Duodenal mucosa (tissue), 2 donors: ENCODE measurements at regions not wholly inside any gene's neighbourhood (a gene's known extent, or its start where the extent isn't known, plus 50 kb on each side); places are given as distances from the start of the nearest gene placed in this dataset.
"Not testable (repeated sequence)": the region's sequence is repeated elsewhere in the genome, so short reads cannot be mapped to it uniquely, and the experiment has no call there.

ENCODE experiments used
- H3K27ac ChIP-seq: one replicate; pipeline ENCODE4 v1.7.0; 2013; ENCODE audit warnings: low read depth, low read length
- H3K27me3 ChIP-seq, 2 donors: one replicate each; pipeline ENCODE4 v1.7.0; 2013; ENCODE audit warnings: low read length in 2 of 2, control low read depth in 1 of 2; ENCODE audit not compliant: insufficient read depth in 2 of 2, control insufficient read depth in 1 of 2
- H3K36me3 ChIP-seq, 2 donors: one replicate each; pipeline ENCODE4 v1.7.0; 2013; ENCODE audit warnings: low read length in 2 of 2, control low read depth in 1 of 2; ENCODE audit not compliant: insufficient read depth in 2 of 2, control insufficient read depth in 1 of 2
- H3K4me1 ChIP-seq, 2 donors: one replicate each; pipeline ENCODE4 v1.7.0; 2013; ENCODE audit warnings: low read length in 2 of 2, control low read depth in 1 of 2; ENCODE audit not compliant: insufficient read depth in 2 of 2, control insufficient read depth in 1 of 2
- H3K4me3 ChIP-seq, 2 donors: one replicate each; pipeline ENCODE4 v1.7.0; 2013; ENCODE audit warnings: low read length in 2 of 2, low read depth in 1 of 2
- H3K9ac ChIP-seq, 2 donors: one replicate each; pipeline ENCODE4 v1.7.0; 2013; ENCODE audit warnings: low read length in 2 of 2, low read depth in 1 of 2
- H3K9me3 ChIP-seq, 2 donors: one replicate each; pipeline ENCODE4 v1.7.0; 2013; ENCODE audit warnings: low read length in 2 of 2, control low read depth in 1 of 2; ENCODE audit not compliant: control insufficient read depth in 1 of 2

DNA sequence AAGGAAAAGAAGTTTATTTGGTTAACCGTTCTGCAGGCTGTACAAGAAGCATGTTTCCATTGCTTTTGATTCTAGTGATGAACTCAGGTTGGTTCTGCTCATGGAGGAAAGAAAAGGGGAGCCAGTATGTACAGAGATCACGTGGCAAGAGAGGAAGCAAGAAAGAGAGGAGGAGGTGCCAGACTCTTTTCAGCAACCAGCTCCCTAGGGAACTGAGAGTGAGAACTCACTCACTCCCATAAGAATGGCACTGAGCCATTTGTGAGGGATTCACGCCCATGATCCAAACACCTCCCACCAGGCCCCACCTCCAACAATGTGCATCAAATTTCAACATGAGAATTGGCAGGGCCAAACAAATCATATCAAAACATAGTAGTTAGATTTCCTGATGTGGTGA is 649.1 kb downstream of the EPM2A start:
- Histone ChIP-seq H3K27ac (no peak overlapping the region), H3K4me1 (no peaks in the 10 kb centered on the region), H3K9me3 (no peaks in the 10 kb centered on the region), H3K27me3 (no peaks in the 10 kb centered on the region), H3K4me3 (no peak overlapping the region), H3K36me3 (no peaks in the 10 kb centered on the region), H3K9ac (no peak overlapping the region)

DNA sequence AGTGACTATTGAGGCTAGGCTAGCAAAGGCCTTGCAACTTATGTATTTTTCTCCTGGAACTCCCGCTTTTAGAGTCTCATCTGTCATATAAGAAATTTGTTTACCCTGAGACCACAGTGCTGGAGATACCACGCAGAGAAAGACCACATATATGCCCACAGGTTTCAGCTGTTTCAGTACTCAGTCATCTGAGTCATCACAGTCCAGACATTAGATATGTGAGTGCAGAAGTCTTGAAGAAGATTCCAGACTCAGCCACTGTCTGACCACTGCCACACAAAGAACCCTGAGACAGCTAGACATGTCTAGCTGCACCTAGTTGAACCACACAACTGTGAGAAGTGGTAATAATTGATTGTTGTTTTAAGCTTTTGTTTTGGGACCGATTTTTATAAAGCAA is 648.3 kb downstream of the EPM2A start:
- no peak overlapping the region for H3K27ac ChIP-seq

DNA sequence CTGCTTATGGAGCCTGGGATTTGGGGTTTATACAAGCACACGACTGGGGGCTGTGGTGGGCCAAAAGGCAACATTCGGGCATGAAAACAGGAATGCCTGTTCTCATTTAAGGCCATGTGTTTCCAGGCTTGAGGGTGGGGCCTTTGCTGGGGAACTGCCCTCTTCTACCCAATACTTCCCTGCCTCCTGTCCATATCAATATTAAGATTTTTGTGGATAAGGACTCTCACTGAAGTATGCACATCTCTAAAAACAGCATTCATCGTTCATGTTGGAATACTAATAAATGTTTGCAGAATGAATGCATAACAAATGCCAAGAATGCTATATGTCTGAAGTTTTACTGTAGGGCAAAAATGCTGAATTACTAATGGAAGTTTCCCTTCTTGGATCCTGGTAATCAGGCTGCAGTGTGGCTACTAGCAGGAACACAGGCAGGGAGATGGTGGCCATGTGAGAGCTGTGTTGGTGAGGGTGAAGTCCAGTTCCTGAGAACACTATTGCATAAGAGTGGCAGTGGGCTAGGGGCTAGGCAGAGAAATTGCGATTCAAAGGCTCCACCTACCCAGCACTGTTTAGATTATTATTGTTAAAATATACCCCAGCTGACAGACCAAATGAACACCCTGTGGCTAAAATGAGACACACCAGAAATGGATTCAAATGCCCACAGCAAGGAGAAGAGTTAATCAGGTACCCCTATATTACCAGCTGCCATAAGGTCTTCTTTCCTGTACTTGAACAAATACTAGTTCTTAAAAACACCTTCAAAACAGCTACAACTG is 644.3 kb downstream of the EPM2A start:
- no peaks in the 10 kb centered on the region for H3K27me3 ChIP-seq
- no peak overlapping the region for H3K4me3 ChIP-seq

More for the DNA sequence above, 648.3 kb downstream of the EPM2A start:
- Histone ChIP-seq H3K9me3 (no peaks in the 10 kb centered on the region), H3K4me3 (no peak overlapping the region), H3K36me3 (no peaks in the 10 kb centered on the region), H3K27me3 (no peaks in the 10 kb centered on the region), H3K4me1 (no peaks in the 10 kb centered on the region), H3K9ac (no peak overlapping the region)

DNA sequence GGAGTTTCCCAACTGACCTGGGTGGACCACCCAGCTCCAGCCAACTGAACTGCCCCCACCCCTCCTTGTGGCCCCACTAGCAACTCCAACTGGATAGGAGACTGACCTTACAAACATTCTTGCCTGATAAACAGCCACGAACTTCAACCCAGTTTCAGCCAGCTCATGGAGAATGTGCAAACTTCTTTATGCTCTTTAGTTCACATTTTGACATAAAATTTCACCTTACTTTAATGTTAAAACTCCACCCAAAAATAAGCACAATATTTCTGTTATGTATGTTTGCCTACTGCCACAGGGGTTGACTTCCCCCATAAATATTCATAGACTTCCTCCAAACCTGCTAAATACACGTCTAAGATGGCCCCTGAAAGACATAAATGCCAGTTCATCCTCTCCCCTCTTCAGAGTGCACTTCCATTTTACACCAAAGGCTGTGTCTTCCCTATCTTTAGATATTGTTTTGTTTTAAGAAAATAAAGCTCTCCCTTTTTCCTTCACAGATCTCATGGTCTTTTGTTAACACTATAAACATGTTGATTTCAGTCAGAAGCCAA is 643.7 kb downstream of the EPM2A start:
- Histone ChIP-seq H3K27ac (no peak overlapping the region), H3K4me3 (no peak overlapping the region), H3K27me3 (no peaks in the 10 kb centered on the region), H3K36me3 (no peaks in the 10 kb centered on the region), H3K9me3 (no peaks in the 10 kb centered on the region), H3K4me1 (no peaks in the 10 kb centered on the region), H3K9ac (no peak overlapping the region)

More for the DNA sequence above, 644.3 kb downstream of the EPM2A start:
- H3K9ac ChIP-seq = no peak overlapping the region
- no peaks in the 10 kb centered on the region for H3K9me3 ChIP-seq
- no peaks in the 10 kb centered on the region for H3K36me3 ChIP-seq
- no peak overlapping the region for H3K27ac ChIP-seq
- no peaks in the 10 kb centered on the region for H3K4me1 ChIP-seq

DNA sequence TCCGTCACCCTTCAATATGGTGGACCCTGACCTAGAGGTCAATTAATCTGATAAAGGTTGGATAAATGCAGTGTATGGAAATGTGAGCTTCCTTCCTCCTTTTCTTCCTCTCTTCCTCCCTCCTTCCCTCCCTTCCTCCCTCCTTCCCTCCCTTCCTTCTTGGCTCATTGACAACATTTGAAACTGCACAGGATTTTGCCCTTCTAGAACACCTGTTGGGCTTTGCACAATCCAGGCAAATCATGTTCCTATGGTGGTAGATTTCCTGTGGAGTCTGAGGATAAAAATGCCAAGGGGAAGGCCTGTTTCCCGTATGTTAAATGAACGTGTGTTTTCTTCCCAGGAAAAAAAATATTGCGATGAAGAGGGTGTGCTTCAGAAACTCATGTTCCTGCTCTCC is 642.8 kb downstream of the EPM2A start:
- Histone ChIP-seq H3K27ac (no peak overlapping the region), H3K4me3 (no peak overlapping the region), H3K9me3 (no peaks in the 10 kb centered on the region), H3K4me1 (no peaks in the 10 kb centered on the region), H3K9ac (no peak overlapping the region), H3K27me3 (no peaks in the 10 kb centered on the region), H3K36me3 (no peaks in the 10 kb centered on the region)

DNA sequence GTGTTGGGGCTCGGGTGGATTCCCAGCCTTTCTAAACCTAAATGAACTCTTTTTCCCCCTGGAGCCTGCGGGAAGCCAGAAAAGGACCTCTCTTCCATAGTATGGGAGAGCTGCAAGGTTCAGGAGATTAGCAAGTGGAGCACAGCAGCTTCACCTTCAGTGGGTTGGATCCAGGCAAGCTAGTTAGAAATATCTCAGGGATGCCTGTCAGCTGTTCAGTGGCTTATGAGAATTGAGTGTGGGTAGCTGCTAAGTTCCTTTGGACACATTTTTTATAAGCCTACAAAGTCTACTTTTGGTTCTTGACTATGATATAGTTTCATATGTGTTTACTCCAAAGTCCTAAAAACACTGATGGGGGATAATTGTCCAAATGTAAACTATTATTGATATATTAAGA is 642.1 kb downstream of the EPM2A start:
- Histone ChIP-seq H3K27me3 (no peaks in the 10 kb centered on the region), H3K4me3 (no peak overlapping the region), H3K27ac (no peak overlapping the region), H3K9me3 (no peaks in the 10 kb centered on the region), H3K36me3 (no peaks in the 10 kb centered on the region), H3K4me1 (no peaks in the 10 kb centered on the region), H3K9ac (no peak overlapping the region)

DNA sequence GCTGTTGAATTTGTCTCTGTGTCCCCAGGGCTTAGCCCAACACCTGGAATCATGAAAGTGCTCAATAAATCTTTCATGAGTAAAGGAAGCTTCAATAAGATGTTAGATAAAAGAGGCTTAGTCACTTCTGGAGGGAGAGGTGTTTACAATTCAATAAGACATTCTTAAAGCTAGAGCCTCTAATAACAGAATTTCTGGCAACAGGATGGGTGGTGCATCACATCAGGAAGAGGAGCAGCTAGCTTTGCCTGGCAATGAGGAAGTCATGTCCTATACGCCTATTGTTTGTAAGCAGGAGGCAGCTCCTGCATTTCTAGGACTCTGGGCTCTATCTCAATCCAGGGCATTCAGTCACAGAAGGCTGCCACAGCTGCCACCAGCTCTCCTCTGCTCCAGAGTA is 638.5 kb downstream of the EPM2A start:
- H3K27ac ChIP-seq = no peak overlapping the region
- H3K9ac ChIP-seq = no peak overlapping the region

DNA sequence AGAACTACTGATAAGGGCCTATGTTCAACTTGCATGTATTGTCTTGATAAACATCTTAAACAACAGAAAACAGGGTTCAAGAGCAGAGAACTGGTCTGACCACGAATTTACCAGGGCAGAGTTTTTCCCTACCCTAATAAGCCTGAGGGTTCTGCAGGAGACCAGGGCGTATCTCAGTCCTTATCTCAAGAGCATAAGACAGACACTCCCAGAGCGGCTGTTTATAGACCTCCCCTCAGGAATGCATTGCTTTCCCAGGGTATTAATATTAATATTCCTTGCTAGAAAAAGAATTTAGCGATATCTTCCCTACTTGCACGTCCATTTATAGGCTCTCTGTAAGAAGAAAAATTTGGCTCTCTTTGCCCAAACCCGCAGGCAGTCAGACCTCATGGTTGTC is 637.2 kb downstream of the EPM2A start:
- H3K9me3 ChIP-seq, H3K27me3 ChIP-seq, H3K27ac ChIP-seq, H3K4me1 ChIP-seq, H3K4me3 ChIP-seq, H3K9ac ChIP-seq, H3K36me3 ChIP-seq: not testable (repeated sequence)

More for the DNA sequence above, 638.5 kb downstream of the EPM2A start:
- H3K4me1 ChIP-seq = no peaks in the 10 kb centered on the region
- H3K9me3 ChIP-seq = no peaks in the 10 kb centered on the region
- H3K27me3 ChIP-seq = no peaks in the 10 kb centered on the region
- H3K36me3 ChIP-seq = no peaks in the 10 kb centered on the region
- no peak overlapping the region for H3K4me3 ChIP-seq

DNA sequence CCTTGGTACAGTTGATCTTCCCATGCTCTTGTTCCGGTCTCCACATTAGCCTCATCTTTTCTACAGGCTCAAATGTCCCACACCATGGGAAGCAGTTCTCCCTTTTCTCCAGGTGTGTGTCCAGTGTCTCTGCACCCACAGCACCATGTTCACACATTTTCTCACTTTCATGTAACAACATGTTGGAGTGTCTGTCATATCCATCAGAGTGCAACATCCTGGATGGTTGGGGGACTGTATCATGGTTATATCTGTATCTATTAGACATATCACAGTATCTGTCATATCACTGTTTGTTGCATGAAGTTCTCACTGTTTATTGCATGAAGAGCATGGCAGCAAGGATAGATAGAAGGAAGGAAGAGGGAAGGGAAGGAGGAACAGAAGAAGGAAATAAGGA is 635.6 kb downstream of the EPM2A start:
- Histone ChIP-seq H3K9ac (no peak overlapping the region), H3K27me3 (no peaks in the 10 kb centered on the region), H3K9me3 (no peaks in the 10 kb centered on the region), H3K4me3 (no peak overlapping the region), H3K4me1 (no peaks in the 10 kb centered on the region), H3K27ac (no peak overlapping the region), H3K36me3 (no peaks in the 10 kb centered on the region)

DNA sequence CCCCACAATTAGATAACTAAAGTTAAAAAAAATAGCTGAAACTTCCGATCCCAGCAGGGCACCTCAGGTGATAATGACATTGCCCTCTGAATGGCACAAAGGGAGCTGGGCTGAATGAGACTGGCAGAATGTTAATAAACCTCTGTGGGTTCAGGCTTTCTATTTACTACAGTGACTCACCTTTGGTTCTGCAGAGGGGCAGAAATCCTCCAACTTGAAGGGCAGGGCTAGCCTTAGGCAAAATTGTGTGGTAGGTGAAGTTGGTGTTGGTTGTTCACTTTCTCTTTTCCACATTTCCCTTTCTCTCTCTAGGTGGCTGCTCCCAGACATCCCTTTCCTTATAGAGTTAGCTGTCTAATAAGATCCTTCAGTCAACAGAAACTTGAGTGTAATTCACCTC is 625.2 kb downstream of the EPM2A start:
- no peaks in the 10 kb centered on the region for H3K27me3 ChIP-seq
- H3K27ac ChIP-seq = no peak overlapping the region
- no peak overlapping the region for H3K9ac ChIP-seq
- no peaks in the 10 kb centered on the region for H3K4me1 ChIP-seq
- H3K9me3 ChIP-seq = no peaks in the 10 kb centered on the region
- H3K4me3 ChIP-seq = no peak overlapping the region
- no peaks in the 10 kb centered on the region for H3K36me3 ChIP-seq
